DND-41 (cell line): ENCODE measurements at regions not wholly inside any gene's neighbourhood (a gene's known extent, or its start where the extent isn't known, plus 50 kb on each side); places are given as distances from the start of the nearest gene placed in this dataset.

ENCODE experiments used
- ATAC-seq: fragments of 200-7000 bp; cut with Tn5 transposase; 3 replicates; pipeline ENCODE4 v1.9.1; 2021; ENCODE audit warnings: low read depth; ENCODE audit not compliant: insufficient read depth
- DNase-seq: peaks from one replicate; pipeline ENCODE4 v3.0.0-alpha.2; 2020
- H2AFZ ChIP-seq: 2 replicates; pipeline ENCODE4 v1.6.0; 2012; ENCODE audit warnings: low read depth, low read length
- H3K27ac ChIP-seq: 2 replicates; pipeline ENCODE4 v1.5.1; 2012; ENCODE audit warnings: low read length, inconsistent platforms
- H3K27me3 ChIP-seq: fragments of 200-600 bp; sonication (generic); 2 replicates; pipeline ENCODE4 v1.6.0; 2012; ENCODE audit warnings: low read length, mild to moderate bottlenecking, inconsistent platforms; ENCODE audit not compliant: insufficient read depth, poor library complexity
- H3K36me3 ChIP-seq: 2 replicates; pipeline ENCODE4 v1.5.1; 2012; ENCODE audit warnings: low read length, inconsistent platforms; ENCODE audit not compliant: insufficient read depth
- H3K4me1 ChIP-seq: 2 replicates; pipeline ENCODE4 v1.5.1; 2012; ENCODE audit warnings: mild to moderate bottlenecking, low read length; ENCODE audit not compliant: insufficient read depth
- H3K4me2 ChIP-seq: 2 replicates; pipeline ENCODE4 v1.6.0; 2012; ENCODE audit warnings: mild to moderate bottlenecking, moderate library complexity, low read length, inconsistent platforms; ENCODE audit not compliant: insufficient read depth
- H3K4me3 ChIP-seq, 2 experiments: fragments of 200-600 bp in 1 of 2; shearing (Covaris generic) in 1 of 2; 2 replicates each; pipeline ENCODE4 v1.5.1; 2012 to 2016; ENCODE audit warnings: inconsistent platforms in 2 of 2, low read length in 2 of 2, mild to moderate bottlenecking in 2 of 2, low read depth in 1 of 2, moderate library complexity in 1 of 2
- H3K79me2 ChIP-seq: 2 replicates; pipeline ENCODE4 v1.6.0; 2012; ENCODE audit warnings: low read length, inconsistent platforms; ENCODE audit not compliant: insufficient read depth
- H3K9ac ChIP-seq: 2 replicates; pipeline ENCODE4 v1.6.0; 2012; ENCODE audit warnings: low read depth, mild to moderate bottlenecking, inconsistent platforms, low read length, moderate library complexity
- H3K9me3 ChIP-seq: 2 replicates; pipeline ENCODE4 v1.5.1; 2012; ENCODE audit warnings: low read length, moderate library complexity, mild to moderate bottlenecking, inconsistent platforms; ENCODE audit not compliant: insufficient read depth, severe bottlenecking
- H4K20me1 ChIP-seq: 2 replicates; pipeline ENCODE4 v1.6.0; 2012; ENCODE audit warnings: low read length; ENCODE audit not compliant: insufficient read depth
- EZH2 ChIP-seq: IDR thresholded peaks from 3 replicates; pipeline ENCODE4 v1.6.1; 2012; ENCODE audit warnings: borderline replicate concordance, low read depth, mild to moderate bottlenecking, moderate library complexity, low read length, inconsistent platforms; ENCODE audit not compliant: severe bottlenecking
- TF ChIP-seq, protein P1 (sequence below): IDR thresholded peaks from 2 replicates; pipeline ENCODE4 v1.5.1; 2012; ENCODE audit warnings: borderline replicate concordance, low read length, moderate library complexity, mild to moderate bottlenecking; ENCODE audit not compliant: poor library complexity, severe bottlenecking; ENCODE audit errors: extremely low read depth

DNA sequence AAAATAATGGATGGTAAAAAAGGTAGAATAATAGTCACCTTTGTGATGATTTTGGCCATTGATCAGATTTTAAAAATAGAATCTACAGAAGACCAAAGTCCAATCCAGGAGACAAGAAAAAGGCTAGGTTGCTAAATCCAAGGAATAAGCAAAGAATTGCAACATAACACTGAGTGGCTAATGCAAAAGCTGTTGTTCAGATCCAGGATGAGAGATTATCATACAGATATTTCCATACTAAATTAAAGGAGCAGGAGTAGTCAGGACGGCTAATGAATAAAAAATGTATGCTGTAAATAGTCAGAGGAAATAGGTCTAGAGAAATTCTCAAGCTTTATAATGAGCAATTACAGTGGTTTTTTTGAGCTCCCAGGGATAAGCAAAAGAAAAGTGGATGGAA lies 745.9 kb upstream of the ACVR2A start:
- DNase-seq = no peak
- no peak for TF ChIP-seq EZH2
- TF ChIP-seq, protein P1, sequence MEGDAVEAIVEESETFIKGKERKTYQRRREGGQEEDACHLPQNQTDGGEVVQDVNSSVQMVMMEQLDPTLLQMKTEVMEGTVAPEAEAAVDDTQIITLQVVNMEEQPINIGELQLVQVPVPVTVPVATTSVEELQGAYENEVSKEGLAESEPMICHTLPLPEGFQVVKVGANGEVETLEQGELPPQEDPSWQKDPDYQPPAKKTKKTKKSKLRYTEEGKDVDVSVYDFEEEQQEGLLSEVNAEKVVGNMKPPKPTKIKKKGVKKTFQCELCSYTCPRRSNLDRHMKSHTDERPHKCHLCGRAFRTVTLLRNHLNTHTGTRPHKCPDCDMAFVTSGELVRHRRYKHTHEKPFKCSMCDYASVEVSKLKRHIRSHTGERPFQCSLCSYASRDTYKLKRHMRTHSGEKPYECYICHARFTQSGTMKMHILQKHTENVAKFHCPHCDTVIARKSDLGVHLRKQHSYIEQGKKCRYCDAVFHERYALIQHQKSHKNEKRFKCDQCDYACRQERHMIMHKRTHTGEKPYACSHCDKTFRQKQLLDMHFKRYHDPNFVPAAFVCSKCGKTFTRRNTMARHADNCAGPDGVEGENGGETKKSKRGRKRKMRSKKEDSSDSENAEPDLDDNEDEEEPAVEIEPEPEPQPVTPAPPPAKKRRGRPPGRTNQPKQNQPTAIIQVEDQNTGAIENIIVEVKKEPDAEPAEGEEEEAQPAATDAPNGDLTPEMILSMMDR = no peak
- Histone ChIP-seq H3K36me3 (no peaks in the 10 kb centered on the region), H2AFZ (no peak overlapping the region), H3K79me2 (no peaks in the 10 kb centered on the region), H4K20me1 (no peaks in the 10 kb centered on the region), H3K9me3 (no peaks in the 10 kb centered on the region), H3K27ac (no peak overlapping the region), H3K4me1 (no peaks in the 10 kb centered on the region), H3K9ac (no peak overlapping the region), H3K4me2 (no peak overlapping the region), H3K27me3 (no peaks in the 10 kb centered on the region), H3K4me3 (no peak overlapping the region)
- ATAC-seq = no peak

DNA sequence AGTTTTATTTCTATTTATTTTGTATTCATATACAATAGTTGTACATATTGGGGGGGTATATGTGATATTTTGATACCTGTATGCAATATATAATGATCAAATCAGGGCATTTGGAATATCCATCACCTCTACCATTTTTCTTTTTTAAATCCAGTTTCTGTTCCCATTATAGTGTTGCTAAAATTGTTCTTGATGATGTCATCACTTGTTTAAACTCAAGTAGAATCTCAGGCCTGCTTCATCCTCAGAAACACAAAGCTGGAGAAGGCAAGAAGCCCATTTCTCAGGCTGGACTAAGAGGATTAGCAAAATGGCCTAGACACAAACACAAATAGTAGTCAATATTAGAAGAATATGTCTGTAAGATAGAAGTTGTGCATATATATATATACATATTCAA lies 747.1 kb upstream of the ACVR2A start:
- H3K79me2 ChIP-seq = no peaks in the 10 kb centered on the region
- TF ChIP-seq, protein P1 = no peak
- no peak for TF ChIP-seq EZH2
- no peaks in the 10 kb centered on the region for H4K20me1 ChIP-seq
- DNase-seq (no peak), ATAC-seq (no peak)
- H3K4me1 ChIP-seq = no peaks in the 10 kb centered on the region
- no peaks in the 10 kb centered on the region for H3K27me3 ChIP-seq
- H3K36me3 ChIP-seq = no peaks in the 10 kb centered on the region
- H3K4me3 ChIP-seq = no peak overlapping the region
- H3K4me2 ChIP-seq = no peak overlapping the region
- no peak overlapping the region for H3K27ac ChIP-seq
- no peak overlapping the region for H2AFZ ChIP-seq
- H3K9me3 ChIP-seq = no peaks in the 10 kb centered on the region
- no peak overlapping the region for H3K9ac ChIP-seq

DNA sequence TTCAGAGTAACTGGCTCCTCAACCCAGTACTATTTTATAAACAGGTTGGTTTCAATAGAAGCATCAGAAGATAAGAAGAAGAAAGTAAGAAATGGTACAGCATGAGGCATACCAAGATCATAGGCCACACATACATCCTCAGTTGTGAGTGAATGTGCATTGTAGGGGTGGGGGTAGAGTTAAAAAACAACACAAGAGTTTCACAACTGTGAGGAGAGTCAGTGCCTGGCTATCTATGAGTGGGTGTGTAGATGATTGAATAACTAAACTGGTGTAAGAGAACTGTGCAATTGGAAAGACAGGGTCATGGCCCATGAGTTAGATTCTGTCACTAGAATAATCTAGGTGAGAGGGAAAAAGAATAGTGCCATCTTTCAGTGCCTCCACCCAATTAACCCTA lies 748.2 kb upstream of the ACVR2A start:
- no peak for ATAC-seq
- Histone ChIP-seq H3K9ac (no peak overlapping the region), H3K4me3 (no peak overlapping the region), H3K27ac (no peak overlapping the region), H3K4me2 (no peak overlapping the region), H3K36me3 (no peaks in the 10 kb centered on the region), H3K27me3 (no peaks in the 10 kb centered on the region), H2AFZ (no peak overlapping the region), H3K4me1 (no peaks in the 10 kb centered on the region), H3K79me2 (no peaks in the 10 kb centered on the region), H3K9me3 (no peaks in the 10 kb centered on the region), H4K20me1 (no peaks in the 10 kb centered on the region)
- TF ChIP-seq, protein P1 = no peak
- no peak for TF ChIP-seq EZH2
- DNase-seq = no peak

DNA sequence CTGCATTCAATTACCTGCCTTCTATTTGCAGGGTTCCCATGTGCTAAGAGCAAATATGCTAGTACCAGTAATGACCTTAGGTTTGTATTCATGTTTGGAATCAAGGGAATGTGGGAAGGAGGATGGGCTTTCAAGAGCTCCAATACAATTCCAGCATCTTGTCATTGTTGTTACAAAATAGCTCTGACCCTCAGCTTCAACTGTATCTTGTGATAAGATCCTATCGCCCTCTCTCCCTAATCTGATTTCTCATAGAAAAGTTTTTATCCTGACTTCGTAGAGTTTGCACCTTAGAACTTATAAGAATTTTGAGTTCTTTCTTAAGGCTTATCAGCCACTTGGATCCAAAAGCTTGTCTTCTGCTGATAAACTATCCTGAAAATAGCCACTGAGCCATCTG lies 749.5 kb upstream of the ACVR2A start:
- Histone ChIP-seq H3K4me1 (no peaks in the 10 kb centered on the region), H3K4me3 (no peak overlapping the region), H3K27ac (no peak overlapping the region), H3K9ac (no peak overlapping the region), H3K27me3 (no peaks in the 10 kb centered on the region), H2AFZ (no peak overlapping the region), H4K20me1 (no peaks in the 10 kb centered on the region), H3K36me3 (no peaks in the 10 kb centered on the region), H3K9me3 (no peaks in the 10 kb centered on the region), H3K79me2 (no peaks in the 10 kb centered on the region), H3K4me2 (no peak overlapping the region)
- no peak for DNase-seq
- ATAC-seq = no peak
- TF ChIP-seq, protein P1 = no peak
- TF ChIP-seq EZH2 = no peak
